Glomerular visceral epithelial cell (primary cell): ENCODE measurements at regions not wholly inside any gene's neighbourhood (a gene's known extent, or its start where the extent isn't known, plus 50 kb on each side); places are given as distances from the start of the nearest gene placed in this dataset.
"Not testable (repeated sequence)": the region's sequence is repeated elsewhere in the genome, so short reads cannot be mapped to it uniquely, and the experiment has no call there.

Experiments used
- DNase-seq: peaks from one replicate; pipeline ENCODE4 v3.0.0-alpha.2; 2016; ENCODE audit errors: extremely low spot score

GRCh38 chr4:158051401-158052235 lies 121.2 kb downstream of the GASK1B start:
- peak; percentile 16 for DNase-seq

- DNase-seq: no peak
These were observed 121.9 kb downstream of the GASK1B start for GRCh38 chr4:158050942-158051341.

GRCh38 chr4:158046345-158046744 lies 126.5 kb downstream of the GASK1B start:
- DNase-seq: no peak

- no peak for DNase-seq
These were observed 128.7 kb downstream of the GASK1B start for GRCh38 chr4:158043971-158044618.

- DNase-seq: no peak
These were observed 130.2 kb downstream of the GASK1B start for GRCh38 chr4:158042591-158043030.

GRCh38 chr4:158038718-158039117 lies 134.1 kb downstream of the GASK1B start:
- no peak for DNase-seq

GRCh38 chr4:158036998-158037397 lies 135.8 kb downstream of the GASK1B start:
- DNase-seq: no peak

- DNase-seq: no peak
These were observed 137.1 kb downstream of the GASK1B start for GRCh38 chr4:158035662-158036195.

- DNase-seq: peak; percentile 50
These were observed 139.3 kb downstream of the GASK1B start for GRCh38 chr4:158033416-158034120.

GRCh38 chr4:158032733-158033415 lies 140.0 kb downstream of the GASK1B start:
- no peak for DNase-seq

GRCh38 chr4:158028381-158028780 lies 144.4 kb downstream of the GASK1B start:
- DNase-seq: not testable (repeated sequence)

GRCh38 chr4:158025131-158025530 lies 147.7 kb downstream of the GASK1B start:
- DNase-seq: peak; percentile 64

GRCh38 chr4:158020734-158021346 lies 152.0 kb downstream of the GASK1B start:
- peak; percentile 73 for DNase-seq

GRCh38 chr4:158020176-158020575 lies 152.6 kb downstream of the GASK1B start:
- peak; percentile 70 for DNase-seq

GRCh38 chr4:158018831-158019230 lies 154.0 kb downstream of the GASK1B start:
- DNase-seq: no peak

- DNase-seq: no peak
These were observed 154.5 kb downstream of the GASK1B start for GRCh38 chr4:158018221-158018830.

GRCh38 chr4:158016511-158016910 lies 156.3 kb downstream of the GASK1B start:
- peak; percentile 12 for DNase-seq

- peak; percentile 23 for DNase-seq
These were observed 157.6 kb downstream of the GASK1B start for GRCh38 chr4:158015241-158015640.

- no peak for DNase-seq
These were observed 159.0 kb downstream of the GASK1B start for GRCh38 chr4:158013858-158014257.

GRCh38 chr4:158010361-158010760 lies 162.5 kb downstream of the GASK1B start:
- peak; percentile 47 for DNase-seq
